ENCODE measurements at regions not wholly inside any gene's neighbourhood (a gene's known extent, or its start where the extent isn't known, plus 50 kb on each side); places are given as distances from the start of the nearest gene placed in this dataset.

DNA sequence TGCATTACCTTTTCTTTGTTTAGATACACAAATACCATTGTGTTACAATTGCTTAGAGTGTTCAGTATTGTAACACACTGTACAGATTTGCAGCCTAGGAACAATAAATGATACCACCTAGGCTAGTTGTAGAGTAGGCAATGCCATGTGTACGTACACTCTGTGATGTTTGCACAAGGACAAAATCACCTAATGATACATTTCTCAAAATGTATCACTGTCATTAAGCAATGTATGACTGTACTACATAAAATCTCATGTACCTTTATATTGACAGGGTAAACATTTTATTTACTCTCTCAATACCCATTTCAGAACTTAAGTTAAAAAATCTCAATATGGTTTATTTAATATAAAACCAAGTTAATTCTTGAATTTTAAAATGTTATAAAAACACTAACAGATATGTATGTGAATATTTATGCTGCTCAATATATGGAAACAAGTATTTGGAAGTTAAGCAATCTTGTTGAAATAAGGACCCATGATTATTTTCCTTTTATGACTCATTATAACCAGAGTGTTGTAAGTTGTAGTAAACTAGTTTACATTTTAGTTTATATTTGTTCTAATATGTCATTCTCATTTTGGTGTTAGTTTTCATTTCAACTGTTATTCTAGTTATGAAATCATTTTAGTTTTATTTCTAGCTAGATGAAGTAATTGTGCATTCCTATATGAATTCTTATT is 409.2 kb downstream of the TLL1 start:
- TF ChIP-seq CTCF (IDR thresholded peaks at IDR 0.05; ENCODE audit: poor library complexity), result no peak
- no peak for TF ChIP-seq EZH2phosphoT487 (IDR thresholded peaks at IDR 0.05; ENCODE audit: low read depth, severe bottlenecking, unreplicated experiment)
